Endothelial cell of umbilical vein (primary cell): ENCODE measurements at regions not wholly inside any gene's neighbourhood (a gene's known extent, or its start where the extent isn't known, plus 50 kb on each side); places are given as distances from the start of the nearest gene placed in this dataset.

Source experiments
- BruUV-seq: library from RNA; stranded (reverse); fragments of 400-500 nt; replicated peaks from 2 replicates; lab custom pipeline; 2021; lab: Mats Ljungman, UMichigan
- CTCF ChIA-PET: fragments of 300-600, 350-600 bp; sonication (Branson Sonifier 250); formaldehyde crosslinking; loops from one replicate; lab custom pipeline; 2021; ENCODE audit warnings: antibody characterized with exemption, inconsistent platforms; lab: Charles Lee
- POLR2A ChIA-PET: fragments of 300-600, 350-600 bp; sonication (Branson Sonifier 250); formaldehyde crosslinking; loops from one replicate; lab custom pipeline; 2021; ENCODE audit warnings: antibody characterized with exemption, inconsistent platforms; lab: Charles Lee
- DNase-seq: peaks from one replicate; pipeline ENCODE4 v3.0.0-alpha.2; 2011; ENCODE audit warnings: low read depth, low spot score
- FAIRE-seq: peaks from 2 replicates; lab custom pipeline; 2011; peaks lifted over from hg19 to GRCh38; lab: Jason Lieb, UNC
- H2AFZ ChIP-seq: 2 replicates; pipeline ENCODE4 v1.6.0; 2012; ENCODE audit warnings: low read depth, low read length, control low read depth, inconsistent platforms
- H3K27ac ChIP-seq: 2 replicates; pipeline ENCODE4 v1.5.1; 2011; ENCODE audit warnings: low read depth, mild to moderate bottlenecking, control low read depth, low read length, moderate library complexity; ENCODE audit not compliant: insufficient read depth
- H3K27me3 ChIP-seq, 2 experiments: 2 replicates each; pipeline versions ENCODE4 v1.6.0 to v1.6.1; 2011; ENCODE audit warnings: low read length in 2 of 2, mixed read lengths in 1 of 2; ENCODE audit not compliant: control insufficient read depth in 2 of 2, insufficient read depth in 2 of 2
- H3K36me3 ChIP-seq, 2 experiments: 2 replicates in 1 of 2; 3 replicates in 1 of 2; pipeline ENCODE4 v1.5.1; 2011; ENCODE audit warnings: low read length in 2 of 2, mild to moderate bottlenecking in 1 of 2, moderate library complexity in 1 of 2; ENCODE audit not compliant: control insufficient read depth in 2 of 2, insufficient read depth in 2 of 2; ENCODE audit errors: extremely low read depth in 1 of 2
- H3K4me1 ChIP-seq: 3 replicates; pipeline ENCODE4 v1.5.1; 2011; ENCODE audit warnings: mild to moderate bottlenecking, low read length; ENCODE audit not compliant: control insufficient read depth, insufficient read depth; ENCODE audit errors: extremely low read depth
- H3K4me2 ChIP-seq: 2 replicates; pipeline ENCODE4 v1.6.1; 2011; ENCODE audit warnings: low read length, control low read depth, mixed read lengths; ENCODE audit not compliant: insufficient read depth
- H3K4me3 ChIP-seq, 3 experiments: fragments of 200-600 bp in 1 of 3; sonication (generic), shearing (Covaris generic) in 1 of 3; replicated peaks in 1 of 3; 2 replicates each; pipeline ENCODE4 v1.5.1; 2011 to 2016; ENCODE audit warnings: control low read depth in 3 of 3, low read length in 3 of 3, mild to moderate bottlenecking in 2 of 3, inconsistent platforms in 1 of 3, low read depth in 1 of 3, moderate library complexity in 1 of 3; ENCODE audit not compliant: insufficient read depth in 1 of 3
- H3K79me2 ChIP-seq: 2 replicates; pipeline ENCODE4 v1.6.0; 2012; ENCODE audit warnings: low read length, inconsistent platforms; ENCODE audit not compliant: control insufficient read depth, insufficient read depth
- H3K9ac ChIP-seq: replicated peaks from 2 replicates; pipeline ENCODE3; 2011; ENCODE audit warnings: low read length, control low read depth; ENCODE audit not compliant: insufficient read depth; ENCODE audit errors: extremely low read depth
- H3K9me1 ChIP-seq: replicated peaks from 3 replicates; pipeline ENCODE4 v1.6.0; 2011; ENCODE audit warnings: mild to moderate bottlenecking, low read length; ENCODE audit not compliant: control insufficient read depth, insufficient read depth; ENCODE audit errors: extremely low read depth
- H3K9me3 ChIP-seq: replicated peaks from 2 replicates; pipeline ENCODE4 v1.5.1; 2012; ENCODE audit warnings: low read length, inconsistent platforms; ENCODE audit not compliant: control insufficient read depth, insufficient read depth
- H4K20me1 ChIP-seq: replicated peaks from 2 replicates; pipeline ENCODE3; 2011; ENCODE audit warnings: mild to moderate bottlenecking, low read length; ENCODE audit not compliant: control insufficient read depth, insufficient read depth; ENCODE audit errors: extremely low read depth
- EZH2 ChIP-seq: IDR thresholded peaks from 2 replicates; pipeline ENCODE4 v1.6.1; 2012; ENCODE audit warnings: borderline replicate concordance, low read depth, mild to moderate bottlenecking, moderate library complexity, low read length, inconsistent platforms; ENCODE audit not compliant: severe bottlenecking
- FOS ChIP-seq: IDR thresholded peaks from 2 replicates; pipeline ENCODE4 v1.6.1; 2011; ENCODE audit warnings: mild to moderate bottlenecking, low read length, moderate library complexity, borderline replicate concordance; ENCODE audit not compliant: insufficient read depth
- GATA2 ChIP-seq: IDR thresholded peaks from 2 replicates; pipeline ENCODE4 v1.7.0; 2011; ENCODE audit warnings: low read depth, mild to moderate bottlenecking, moderate library complexity, mixed read lengths, low read length; ENCODE audit not compliant: insufficient read length, insufficient read depth
- JUN ChIP-seq: IDR thresholded peaks from 2 replicates; pipeline ENCODE4 v1.6.1; 2011; ENCODE audit warnings: borderline replicate concordance, low read depth; ENCODE audit not compliant: insufficient read length, insufficient read depth
- MYC ChIP-seq: IDR thresholded peaks from one replicate; pipeline ENCODE4 v1.6.1; 2011; ENCODE audit warnings: mild to moderate bottlenecking, low read depth, low read length
- POLR2A ChIP-seq: IDR thresholded peaks from 2 replicates; pipeline ENCODE4 v1.6.1; 2012; ENCODE audit warnings: low read depth, mild to moderate bottlenecking, control low read depth, low read length
- POLR2AphosphoS5 ChIP-seq: IDR thresholded peaks from 2 replicates; pipeline ENCODE4 v1.6.1; 2012; ENCODE audit warnings: low read depth, mild to moderate bottlenecking, control low read depth, low read length, moderate library complexity; ENCODE audit not compliant: insufficient read depth
- dilution Hi-C: fragments of 300-500 bp; cut with MboI; formaldehyde crosslinking; loops from one replicate; pipeline ENCODE4 v1.15.0; 2019; ENCODE audit warnings: low sequenced_read_pairs; ENCODE audit not compliant: extremely low pct_ligation_motif_present
- intact Hi-C: fragments of 100-400 bp; cut with micrococcal nuclease; formaldehyde crosslinking; loops from one replicate; pipeline ENCODE4 v1.10.0; 2022
- TF ChIP-seq, protein P1 (sequence below), 2 donors: IDR thresholded peaks; 1 replicate in 1 of 2; 2 replicates in 1 of 2; pipeline ENCODE4 v1.5.1; 2011; ENCODE audit warnings: low read length in 2 of 2, mild to moderate bottlenecking in 2 of 2, moderate library complexity in 2 of 2, control low read depth in 1 of 2, inconsistent platforms in 1 of 2, low read depth in 1 of 2; ENCODE audit not compliant: insufficient read depth in 1 of 2; ENCODE audit errors: extremely low read depth in 1 of 2
- TF ChIP-seq, protein P2 (sequence below): IDR thresholded peaks from 2 replicates; pipeline ENCODE4 v1.6.1; 2011; ENCODE audit not compliant: insufficient read depth, insufficient read length

DNA sequence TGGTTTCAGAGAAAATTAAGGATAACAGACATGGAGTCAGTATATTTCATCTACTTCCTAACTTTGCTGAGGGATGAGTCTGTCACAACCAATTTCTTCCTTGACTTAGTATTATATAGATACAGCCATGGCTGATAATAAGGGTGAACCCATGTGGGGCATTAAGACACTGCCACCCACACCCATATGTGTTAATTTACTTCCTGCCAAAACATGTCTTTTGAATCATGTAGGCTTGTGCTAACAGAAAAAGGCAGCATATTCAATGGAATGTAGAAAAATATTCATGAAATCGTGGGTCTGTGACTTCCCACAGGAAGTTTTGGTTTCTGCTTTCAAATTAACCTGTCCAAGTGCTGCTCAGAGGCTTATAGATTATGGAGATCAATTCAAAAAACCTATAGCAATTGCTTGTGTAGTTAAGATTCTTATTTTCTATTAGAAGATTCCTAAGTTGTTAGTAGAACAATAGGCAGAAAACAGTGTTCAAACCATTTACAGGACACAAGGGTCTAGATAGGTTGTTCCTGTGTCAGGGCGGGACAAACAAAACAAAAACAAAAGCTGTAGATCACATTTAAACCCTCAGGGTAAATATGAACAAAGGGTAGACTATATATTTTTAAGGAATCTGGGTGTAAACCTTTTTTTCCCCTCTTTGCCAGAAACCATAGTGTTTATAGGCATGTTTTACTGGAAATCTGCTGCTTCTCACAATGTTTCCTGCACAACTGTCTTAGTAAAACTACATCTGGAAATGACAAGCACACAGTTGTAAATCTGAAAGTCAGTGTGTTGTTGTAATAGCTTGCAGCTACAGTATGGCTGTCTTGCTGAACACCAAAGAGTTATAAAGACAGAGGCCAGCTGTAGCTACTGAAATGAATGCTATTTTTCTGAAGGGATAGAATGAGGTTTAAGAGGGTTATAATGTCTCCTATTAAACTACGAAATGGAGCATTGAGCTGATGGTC lies 691.2 kb downstream of the EPHA4 start:
- H3K27me3 ChIP-seq: no peaks in the 10 kb centered on the region
- no peaks in the 10 kb centered on the region for H3K9me3 ChIP-seq
- no peak overlapping the region for H3K4me2 ChIP-seq
- H3K36me3 ChIP-seq: no peaks in the 10 kb centered on the region
- intact Hi-C loops: no loop called here
- H3K9me1 ChIP-seq: no peaks in the 10 kb centered on the region
- dilution Hi-C loops: no loop called here
- DNase-seq: no peak
- H4K20me1 ChIP-seq: no peaks in the 10 kb centered on the region
- TF ChIP-seq, protein P1, sequence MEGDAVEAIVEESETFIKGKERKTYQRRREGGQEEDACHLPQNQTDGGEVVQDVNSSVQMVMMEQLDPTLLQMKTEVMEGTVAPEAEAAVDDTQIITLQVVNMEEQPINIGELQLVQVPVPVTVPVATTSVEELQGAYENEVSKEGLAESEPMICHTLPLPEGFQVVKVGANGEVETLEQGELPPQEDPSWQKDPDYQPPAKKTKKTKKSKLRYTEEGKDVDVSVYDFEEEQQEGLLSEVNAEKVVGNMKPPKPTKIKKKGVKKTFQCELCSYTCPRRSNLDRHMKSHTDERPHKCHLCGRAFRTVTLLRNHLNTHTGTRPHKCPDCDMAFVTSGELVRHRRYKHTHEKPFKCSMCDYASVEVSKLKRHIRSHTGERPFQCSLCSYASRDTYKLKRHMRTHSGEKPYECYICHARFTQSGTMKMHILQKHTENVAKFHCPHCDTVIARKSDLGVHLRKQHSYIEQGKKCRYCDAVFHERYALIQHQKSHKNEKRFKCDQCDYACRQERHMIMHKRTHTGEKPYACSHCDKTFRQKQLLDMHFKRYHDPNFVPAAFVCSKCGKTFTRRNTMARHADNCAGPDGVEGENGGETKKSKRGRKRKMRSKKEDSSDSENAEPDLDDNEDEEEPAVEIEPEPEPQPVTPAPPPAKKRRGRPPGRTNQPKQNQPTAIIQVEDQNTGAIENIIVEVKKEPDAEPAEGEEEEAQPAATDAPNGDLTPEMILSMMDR (IDR thresholded peaks at IDR 0.05; ENCODE audit: extremely low read depth in 1 of 2, insufficient read depth in 1 of 2, low read depth in 1 of 2, low read length in 2 of 2): no peak
- TF ChIP-seq GATA2 (no peak), JUN (no peak), MYC (no peak), EZH2 (no peak), FOS (no peak), POLR2AphosphoS5 (no peak), POLR2A (no peak)
- TF ChIP-seq, protein P2, sequence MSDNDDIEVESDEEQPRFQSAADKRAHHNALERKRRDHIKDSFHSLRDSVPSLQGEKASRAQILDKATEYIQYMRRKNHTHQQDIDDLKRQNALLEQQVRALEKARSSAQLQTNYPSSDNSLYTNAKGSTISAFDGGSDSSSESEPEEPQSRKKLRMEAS: no peak
- H3K9ac ChIP-seq: no peak overlapping the region
- CTCF ChIA-PET: no interaction called here
- H3K79me2 ChIP-seq: no peaks in the 10 kb centered on the region
- FAIRE-seq: no peak
- no peak overlapping the region for H2AFZ ChIP-seq
- H3K4me1 ChIP-seq: no peaks in the 10 kb centered on the region
- H3K27ac ChIP-seq: no peak overlapping the region
- POLR2A ChIA-PET: no interaction called here
- H3K4me3 ChIP-seq: no peak overlapping the region
- no TSS peak for BruUV-seq
